DMS53 treated with DMSO at 0.1 percent for 48 hours (cell line): ENCODE measurements at regions not wholly inside any gene's neighbourhood (a gene's known extent, or its start where the extent isn't known, plus 50 kb on each side); places are given as distances from the start of the nearest gene placed in this dataset.
"Not testable (repeated sequence)": the region's sequence is repeated elsewhere in the genome, so short reads cannot be mapped to it uniquely, and the experiment has no call there.

Experiments used
- DNase-seq: peaks from one replicate; lab custom pipeline; 2025; ENCODE audit not compliant: unreplicated experiment; lab: John Stamatoyannopoulos, UW

DNA sequence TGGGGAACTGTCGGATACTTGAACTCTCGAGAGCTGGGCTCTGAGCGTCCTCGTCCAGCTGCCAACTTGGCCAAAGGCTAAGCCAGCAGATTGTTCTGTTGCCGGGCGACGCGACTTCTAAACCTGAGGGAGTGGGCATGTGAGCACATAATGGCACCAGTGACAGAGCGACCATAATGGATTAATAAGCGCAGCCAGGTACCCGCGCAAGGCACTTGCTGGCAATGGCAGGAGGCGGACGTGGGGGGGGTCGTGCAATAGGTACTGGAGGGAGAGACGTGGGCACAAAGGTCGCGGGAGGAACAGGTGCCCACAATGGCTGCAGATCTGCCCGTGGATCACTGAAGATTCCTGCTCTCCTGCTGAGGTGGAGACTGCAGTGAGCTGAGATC is 1368.7 kb downstream of the CDH12 start:
- not testable (repeated sequence) for DNase-seq

- not testable (repeated sequence) for DNase-seq
Observed at GRCh38 chr5:21483790-21484497, 1369.2 kb downstream of the CDH12 start.

DNA sequence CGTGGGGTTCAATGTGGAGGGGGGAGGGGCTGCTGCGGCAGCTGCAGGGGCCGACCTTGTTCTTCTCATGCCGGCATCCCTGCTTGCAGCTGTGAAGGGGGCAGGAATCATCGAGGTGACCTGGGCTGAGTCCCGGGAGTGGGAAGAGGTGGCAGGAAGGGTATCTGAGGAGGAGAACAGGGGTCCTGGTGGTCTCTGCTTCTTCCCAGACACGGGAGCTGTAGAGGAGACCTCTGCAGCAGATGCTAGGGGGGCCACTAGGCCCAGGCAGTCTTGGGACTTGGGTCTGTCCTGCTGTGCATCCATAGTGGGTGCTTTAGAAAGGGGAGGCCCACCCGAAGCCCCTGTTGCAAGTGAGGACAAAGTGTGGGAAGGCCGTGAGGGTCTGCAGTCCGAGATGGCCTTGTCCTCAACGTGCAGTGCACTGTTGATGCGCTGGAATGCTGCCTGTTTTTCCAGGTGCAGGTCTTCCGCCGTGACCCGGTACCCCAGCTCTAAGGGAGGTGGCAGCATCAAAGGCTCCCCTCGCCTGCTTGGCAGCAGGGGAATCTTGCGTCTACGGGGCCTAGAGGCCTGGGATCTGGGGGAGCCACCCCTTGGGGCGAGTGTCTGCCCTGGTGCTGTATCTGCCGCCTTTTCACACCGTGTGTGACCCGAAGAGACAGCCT is 1370.0 kb downstream of the CDH12 start:
- not testable (repeated sequence) for DNase-seq

DNA sequence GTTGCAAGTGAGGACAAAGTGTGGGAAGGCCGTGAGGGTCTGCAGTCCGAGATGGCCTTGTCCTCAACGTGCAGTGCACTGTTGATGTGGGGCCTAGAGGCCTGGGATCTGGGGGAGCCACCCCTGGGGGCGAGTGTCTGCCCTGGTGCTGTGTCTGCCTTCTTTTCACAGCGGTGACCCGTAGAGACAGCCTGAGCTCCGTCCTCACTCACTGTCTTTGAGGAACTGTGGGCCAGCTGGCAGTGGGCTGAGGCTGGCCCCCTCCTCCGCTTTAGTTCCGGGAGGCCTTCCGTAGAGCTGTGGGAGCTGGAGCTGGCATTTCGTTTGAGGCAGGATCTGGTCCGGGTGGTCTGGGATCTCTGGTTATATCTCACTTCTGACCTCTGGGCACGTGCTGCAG is 1370.6 kb downstream of the CDH12 start:
- not testable (repeated sequence) for DNase-seq

DNA sequence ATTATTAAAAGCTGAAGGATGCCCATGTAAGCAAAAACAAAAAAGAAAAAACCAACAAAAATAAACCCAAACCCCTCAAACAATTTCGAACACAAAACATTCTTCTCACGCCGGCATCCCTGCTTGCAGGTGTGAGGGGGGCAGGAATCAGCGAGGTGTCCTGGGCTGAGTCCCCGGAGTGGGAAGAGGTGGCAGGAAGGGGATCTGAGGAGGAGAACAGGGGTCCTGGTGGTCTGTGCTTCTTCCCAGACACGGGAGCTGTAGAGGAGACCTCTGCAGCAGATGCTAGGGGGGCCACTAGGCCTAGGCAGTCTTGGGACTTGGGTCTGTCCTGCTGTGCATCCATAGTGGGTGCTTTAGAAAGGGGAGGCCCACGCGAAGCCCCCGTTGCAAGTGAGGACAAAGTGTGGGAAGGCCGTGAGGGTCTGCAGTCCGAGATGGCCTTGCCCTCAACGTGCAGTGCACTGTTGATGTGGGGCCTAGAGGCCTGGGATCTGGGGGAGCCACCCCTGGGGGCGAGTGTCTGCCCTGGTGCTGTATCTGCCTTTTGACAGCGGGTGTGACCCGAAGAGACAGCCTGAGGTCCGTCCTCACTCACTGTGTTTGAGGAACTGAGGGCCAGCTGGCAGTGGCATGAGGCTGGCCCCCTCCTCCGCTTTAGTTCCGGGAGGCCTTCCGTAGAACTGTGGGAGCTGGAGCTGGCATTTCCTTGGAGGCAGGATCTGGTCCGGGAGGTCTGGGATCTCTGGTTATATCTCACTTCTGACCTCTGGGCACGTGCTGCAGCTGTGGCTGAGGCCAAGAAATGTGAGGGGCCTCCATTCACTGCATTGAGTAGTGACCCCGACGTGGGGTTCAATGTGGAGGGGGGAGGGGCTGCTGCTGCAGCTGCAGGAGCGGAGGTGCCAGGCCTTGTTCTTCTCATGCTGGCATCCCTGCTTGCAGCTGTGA is 1371.5 kb downstream of the CDH12 start:
- DNase-seq, result not testable (repeated sequence)

GRCh38 chr5:21480054-21480453 is 1373.1 kb downstream of the CDH12 start:
- not testable (repeated sequence) for DNase-seq

DNA sequence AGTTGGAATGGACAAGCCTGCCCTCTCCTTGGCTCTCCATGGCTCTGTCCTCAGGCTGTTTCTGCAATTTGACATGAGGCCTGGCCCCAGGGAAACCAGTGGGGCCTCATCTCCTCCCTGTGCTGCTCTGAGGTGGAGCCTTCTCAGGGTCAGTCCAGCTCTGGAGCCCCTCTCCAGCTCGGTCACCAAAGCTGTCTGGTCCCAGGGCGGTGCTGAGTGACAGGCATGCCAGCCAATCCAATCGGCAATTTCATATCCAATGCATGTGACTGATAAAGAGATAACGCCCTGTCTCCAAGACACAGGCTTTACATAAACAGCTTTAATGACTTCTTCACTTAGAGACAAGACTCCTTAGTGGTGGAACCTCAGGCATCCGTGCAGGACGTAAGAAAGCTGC is 1379.2 kb downstream of the CDH12 start:
- not testable (repeated sequence) for DNase-seq

DNA sequence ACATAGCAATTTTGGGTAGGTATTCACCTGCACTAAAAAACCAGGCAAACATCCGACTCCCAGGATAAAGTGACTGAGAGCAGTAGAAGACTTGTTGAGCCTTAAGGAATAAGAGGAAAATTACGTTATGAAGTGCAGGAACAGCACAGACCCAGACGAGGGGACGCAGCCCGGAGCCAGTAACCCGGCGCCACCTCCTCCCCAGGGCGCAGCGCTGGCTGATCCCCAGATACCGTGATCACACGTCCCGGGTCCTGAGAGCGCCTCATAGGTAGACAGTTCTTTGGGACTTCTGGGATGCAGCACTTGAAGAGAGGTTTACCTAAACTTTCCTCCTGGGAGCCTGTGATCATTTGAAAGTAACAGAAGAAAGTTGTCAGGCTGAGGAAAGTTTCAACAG is 1379.7 kb downstream of the CDH12 start:
- DNase-seq, result not testable (repeated sequence)

DNA sequence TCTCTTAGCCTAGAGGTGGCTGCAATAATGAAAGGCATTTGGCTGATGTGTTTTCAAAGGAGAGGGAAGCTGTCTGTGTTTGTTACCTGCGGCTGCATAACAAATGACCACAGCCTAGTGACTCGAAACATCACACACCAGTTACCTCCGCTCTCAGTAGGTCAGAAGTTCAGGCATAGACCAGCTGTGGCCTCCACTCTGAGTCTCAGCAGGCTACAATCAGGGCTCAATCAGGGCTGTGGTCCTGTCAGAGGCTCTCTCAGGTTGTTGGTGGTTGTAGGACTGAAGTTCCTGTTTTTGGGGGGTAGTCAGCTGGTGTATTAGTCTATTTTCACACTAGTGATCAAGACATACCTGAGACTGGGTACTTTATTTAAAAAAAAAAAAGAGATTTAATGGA is 1381.5 kb downstream of the CDH12 start:
- DNase-seq, result not testable (repeated sequence)

DNA sequence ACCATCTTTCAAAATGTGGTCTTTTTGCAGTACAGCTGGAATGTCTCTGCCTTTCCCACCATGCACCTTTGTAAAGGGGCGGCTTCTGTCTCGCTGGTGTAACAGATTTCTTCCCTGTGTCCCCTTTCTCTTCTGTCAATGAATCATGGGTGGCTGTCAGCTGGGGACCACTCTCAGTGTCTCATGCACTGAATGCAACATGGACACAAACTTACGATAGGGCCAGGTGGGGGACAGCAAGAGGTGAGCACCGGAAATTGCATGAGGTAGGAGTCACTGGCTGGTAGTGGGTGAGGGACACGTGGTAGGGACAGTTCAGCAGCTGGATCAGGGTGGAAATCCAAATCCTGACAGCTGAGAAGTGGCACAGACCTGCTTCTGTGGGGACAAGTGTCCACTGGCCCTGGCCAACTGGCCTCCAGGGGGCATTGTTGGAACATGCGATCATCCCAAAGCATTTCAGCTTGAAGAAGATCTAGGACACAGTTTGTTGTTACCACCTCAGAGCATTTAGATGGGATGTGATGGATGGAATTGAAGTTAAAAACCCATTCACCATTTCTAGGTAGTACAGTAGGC is 1383.5 kb downstream of the CDH12 start:
- peak; percentile 13 for DNase-seq

GRCh38 chr5:21467544-21467943 is 1385.6 kb downstream of the CDH12 start:
- DNase-seq, result not testable (repeated sequence)

GRCh38 chr5:21459744-21460073 is 1393.4 kb downstream of the CDH12 start:
- not testable (repeated sequence) for DNase-seq

DNA sequence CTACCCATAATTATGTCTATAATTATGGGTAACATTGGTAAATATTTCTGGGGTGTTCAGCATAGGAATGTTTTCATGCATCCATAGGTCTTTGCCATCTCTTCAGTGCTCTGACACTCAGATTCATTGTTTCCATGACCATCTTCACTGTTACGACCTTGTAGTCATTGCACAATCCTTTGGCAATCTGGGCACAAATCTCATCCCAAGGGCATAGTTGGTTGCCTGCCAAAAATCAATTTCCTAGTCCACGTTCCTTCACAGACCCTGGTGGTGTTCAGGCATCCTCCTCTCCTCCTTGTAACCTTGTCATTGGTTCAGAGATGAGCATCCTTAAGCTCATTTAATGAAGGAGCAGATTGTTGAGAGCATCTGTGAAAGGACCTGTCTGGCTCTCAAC is 1400.7 kb downstream of the CDH12 start:
- DNase-seq, result no peak

DNA sequence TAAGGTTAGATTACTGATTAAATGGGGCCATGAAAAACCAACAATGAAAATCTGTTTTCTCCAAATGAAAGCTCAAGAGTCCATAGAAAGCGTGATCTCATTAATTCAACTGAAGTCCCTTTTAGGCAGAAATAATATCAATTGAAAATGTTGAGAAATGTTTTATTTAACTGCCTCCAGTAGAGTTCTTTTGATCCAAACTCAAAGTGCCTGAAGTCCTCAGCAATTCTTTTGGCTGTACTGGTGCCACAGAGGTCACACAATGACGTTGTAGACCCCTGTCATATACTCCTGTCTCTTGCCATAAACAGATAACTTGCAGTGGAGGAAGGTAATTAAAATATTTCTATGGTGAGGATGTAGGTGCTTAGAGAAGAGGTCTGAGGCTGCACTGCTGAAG is 1420.5 kb downstream of the CDH12 start:
- no peak for DNase-seq

DNA sequence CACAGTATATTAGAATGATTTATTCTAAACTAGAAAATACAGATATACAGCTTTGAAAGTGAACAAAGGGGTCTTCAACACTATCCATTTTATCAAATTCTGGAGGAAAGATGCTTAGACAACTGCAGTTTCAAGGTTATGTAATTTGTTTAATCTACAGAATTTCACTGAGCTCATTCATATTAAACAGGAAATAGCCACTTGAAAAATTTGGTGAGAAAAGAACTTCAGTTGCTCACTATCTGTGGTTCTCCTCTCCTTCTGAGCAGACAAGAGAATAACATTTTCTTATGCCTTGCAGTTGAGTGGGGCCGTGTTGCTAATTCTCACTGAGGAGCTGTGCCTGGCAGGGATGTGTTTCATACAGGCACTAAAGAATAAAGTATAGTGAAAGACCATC is 1428.2 kb downstream of the CDH12 start:
- DNase-seq, result no peak

GRCh38 chr5:21419383-21419782 is 1431.4 kb upstream of the CDH18 start:
- no peak for DNase-seq

- not testable (repeated sequence) for DNase-seq
Observed at GRCh38 chr5:21402089-21402488, 1414.1 kb upstream of the CDH18 start.

- DNase-seq, result peak; percentile 89
Observed at GRCh38 chr5:21398511-21398910, 1410.5 kb upstream of the CDH18 start.

GRCh38 chr5:21397693-21398092 is 1409.7 kb upstream of the CDH18 start:
- DNase-seq, result no peak

DNA sequence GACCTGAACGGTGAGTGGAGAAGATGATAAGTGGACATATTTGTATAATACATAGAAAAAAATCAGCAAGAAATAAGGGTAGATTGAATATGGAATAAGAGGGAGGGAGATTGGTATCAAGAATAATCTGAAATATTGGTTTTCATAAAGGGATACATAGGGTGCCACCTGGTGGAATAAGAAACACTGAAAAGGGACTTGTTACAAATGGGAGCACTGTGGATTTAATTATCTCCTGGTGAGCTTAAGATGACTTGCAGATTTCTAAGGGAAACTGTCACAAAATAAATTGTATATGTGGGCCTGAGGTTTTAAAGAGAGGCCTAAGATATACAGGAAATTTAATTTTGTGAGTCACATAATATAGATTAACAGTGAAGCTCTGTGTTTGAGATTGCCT is 1403.5 kb upstream of the CDH18 start:
- no peak for DNase-seq

DNA sequence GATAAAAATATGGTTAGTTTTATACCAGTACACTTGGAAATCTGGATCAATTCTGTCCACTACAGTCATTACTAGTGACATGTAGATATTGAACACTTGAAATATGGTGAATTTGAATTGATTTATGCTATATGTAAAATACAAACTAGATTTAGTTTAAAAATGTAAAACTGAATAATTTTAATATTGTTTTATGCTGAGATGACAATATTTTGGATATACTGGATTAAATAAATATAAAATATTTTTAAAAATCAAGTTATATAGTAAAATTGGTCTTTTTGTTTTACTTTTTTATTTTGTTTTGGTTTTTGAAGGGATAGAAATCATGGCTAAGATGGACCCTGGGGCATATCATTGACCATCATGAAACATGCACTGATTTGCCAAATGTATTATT is 1372.8 kb upstream of the CDH18 start:
- not testable (repeated sequence) for DNase-seq
